Endothelial cell of umbilical vein (primary cell): ENCODE measurements at regions not wholly inside any gene's neighbourhood (a gene's known extent, or its start where the extent isn't known, plus 50 kb on each side); places are given as distances from the start of the nearest gene placed in this dataset.

ENCODE experiments used
- BruUV-seq: library from RNA; stranded (reverse); fragments of 400-500 nt; replicated peaks from 2 replicates; lab custom pipeline; 2021; lab: Mats Ljungman, UMichigan
- CTCF ChIA-PET: fragments of 300-600, 350-600 bp; sonication (Branson Sonifier 250); formaldehyde crosslinking; loops from one replicate; lab custom pipeline; 2021; ENCODE audit warnings: antibody characterized with exemption, inconsistent platforms; lab: Charles Lee
- POLR2A ChIA-PET: fragments of 300-600, 350-600 bp; sonication (Branson Sonifier 250); formaldehyde crosslinking; loops from one replicate; lab custom pipeline; 2021; ENCODE audit warnings: antibody characterized with exemption, inconsistent platforms; lab: Charles Lee
- DNase-seq: peaks from one replicate; pipeline ENCODE4 v3.0.0-alpha.2; 2011; ENCODE audit warnings: low read depth, low spot score
- FAIRE-seq: peaks from 2 replicates; lab custom pipeline; 2011; peaks lifted over from hg19 to GRCh38; lab: Jason Lieb, UNC
- H2AFZ ChIP-seq: 2 replicates; pipeline ENCODE4 v1.6.0; 2012; ENCODE audit warnings: low read depth, low read length, control low read depth, inconsistent platforms
- H3K27ac ChIP-seq: 2 replicates; pipeline ENCODE4 v1.5.1; 2011; ENCODE audit warnings: low read depth, mild to moderate bottlenecking, control low read depth, low read length, moderate library complexity; ENCODE audit not compliant: insufficient read depth
- H3K27me3 ChIP-seq, 2 experiments: 2 replicates each; pipeline versions ENCODE4 v1.6.0 to v1.6.1; 2011; ENCODE audit warnings: low read length in 2 of 2, mixed read lengths in 1 of 2; ENCODE audit not compliant: control insufficient read depth in 2 of 2, insufficient read depth in 2 of 2
- H3K36me3 ChIP-seq, 2 experiments: 2 replicates in 1 of 2; 3 replicates in 1 of 2; pipeline ENCODE4 v1.5.1; 2011; ENCODE audit warnings: low read length in 2 of 2, mild to moderate bottlenecking in 1 of 2, moderate library complexity in 1 of 2; ENCODE audit not compliant: control insufficient read depth in 2 of 2, insufficient read depth in 2 of 2; ENCODE audit errors: extremely low read depth in 1 of 2
- H3K4me1 ChIP-seq: 3 replicates; pipeline ENCODE4 v1.5.1; 2011; ENCODE audit warnings: mild to moderate bottlenecking, low read length; ENCODE audit not compliant: control insufficient read depth, insufficient read depth; ENCODE audit errors: extremely low read depth
- H3K4me2 ChIP-seq: 2 replicates; pipeline ENCODE4 v1.6.1; 2011; ENCODE audit warnings: low read length, control low read depth, mixed read lengths; ENCODE audit not compliant: insufficient read depth
- H3K4me3 ChIP-seq, 3 experiments: fragments of 200-600 bp in 1 of 3; sonication (generic), shearing (Covaris generic) in 1 of 3; replicated peaks in 1 of 3; 2 replicates each; pipeline ENCODE4 v1.5.1; 2011 to 2016; ENCODE audit warnings: control low read depth in 3 of 3, low read length in 3 of 3, mild to moderate bottlenecking in 2 of 3, inconsistent platforms in 1 of 3, low read depth in 1 of 3, moderate library complexity in 1 of 3; ENCODE audit not compliant: insufficient read depth in 1 of 3
- H3K79me2 ChIP-seq: 2 replicates; pipeline ENCODE4 v1.6.0; 2012; ENCODE audit warnings: low read length, inconsistent platforms; ENCODE audit not compliant: control insufficient read depth, insufficient read depth
- H3K9ac ChIP-seq: replicated peaks from 2 replicates; pipeline ENCODE3; 2011; ENCODE audit warnings: low read length, control low read depth; ENCODE audit not compliant: insufficient read depth; ENCODE audit errors: extremely low read depth
- H3K9me1 ChIP-seq: replicated peaks from 3 replicates; pipeline ENCODE4 v1.6.0; 2011; ENCODE audit warnings: mild to moderate bottlenecking, low read length; ENCODE audit not compliant: control insufficient read depth, insufficient read depth; ENCODE audit errors: extremely low read depth
- H3K9me3 ChIP-seq: replicated peaks from 2 replicates; pipeline ENCODE4 v1.5.1; 2012; ENCODE audit warnings: low read length, inconsistent platforms; ENCODE audit not compliant: control insufficient read depth, insufficient read depth
- H4K20me1 ChIP-seq: replicated peaks from 2 replicates; pipeline ENCODE3; 2011; ENCODE audit warnings: mild to moderate bottlenecking, low read length; ENCODE audit not compliant: control insufficient read depth, insufficient read depth; ENCODE audit errors: extremely low read depth
- EZH2 ChIP-seq: IDR thresholded peaks from 2 replicates; pipeline ENCODE4 v1.6.1; 2012; ENCODE audit warnings: borderline replicate concordance, low read depth, mild to moderate bottlenecking, moderate library complexity, low read length, inconsistent platforms; ENCODE audit not compliant: severe bottlenecking
- FOS ChIP-seq: IDR thresholded peaks from 2 replicates; pipeline ENCODE4 v1.6.1; 2011; ENCODE audit warnings: mild to moderate bottlenecking, low read length, moderate library complexity, borderline replicate concordance; ENCODE audit not compliant: insufficient read depth
- GATA2 ChIP-seq: IDR thresholded peaks from 2 replicates; pipeline ENCODE4 v1.7.0; 2011; ENCODE audit warnings: low read depth, mild to moderate bottlenecking, moderate library complexity, mixed read lengths, low read length; ENCODE audit not compliant: insufficient read length, insufficient read depth
- JUN ChIP-seq: IDR thresholded peaks from 2 replicates; pipeline ENCODE4 v1.6.1; 2011; ENCODE audit warnings: borderline replicate concordance, low read depth; ENCODE audit not compliant: insufficient read length, insufficient read depth
- MAX ChIP-seq: IDR thresholded peaks from 2 replicates; pipeline ENCODE4 v1.6.1; 2011; ENCODE audit not compliant: insufficient read depth, insufficient read length
- MYC ChIP-seq: IDR thresholded peaks from one replicate; pipeline ENCODE4 v1.6.1; 2011; ENCODE audit warnings: mild to moderate bottlenecking, low read depth, low read length
- POLR2A ChIP-seq: IDR thresholded peaks from 2 replicates; pipeline ENCODE4 v1.6.1; 2012; ENCODE audit warnings: low read depth, mild to moderate bottlenecking, control low read depth, low read length
- POLR2AphosphoS5 ChIP-seq: IDR thresholded peaks from 2 replicates; pipeline ENCODE4 v1.6.1; 2012; ENCODE audit warnings: low read depth, mild to moderate bottlenecking, control low read depth, low read length, moderate library complexity; ENCODE audit not compliant: insufficient read depth
- dilution Hi-C: fragments of 300-500 bp; cut with MboI; formaldehyde crosslinking; loops from one replicate; pipeline ENCODE4 v1.15.0; 2019; ENCODE audit warnings: low sequenced_read_pairs; ENCODE audit not compliant: extremely low pct_ligation_motif_present
- intact Hi-C: fragments of 100-400 bp; cut with micrococcal nuclease; formaldehyde crosslinking; loops from one replicate; pipeline ENCODE4 v1.10.0; 2022
- TF ChIP-seq, protein P1 (sequence below), 2 donors: IDR thresholded peaks; 1 replicate in 1 of 2; 2 replicates in 1 of 2; pipeline ENCODE4 v1.5.1; 2011; ENCODE audit warnings: low read length in 2 of 2, mild to moderate bottlenecking in 2 of 2, moderate library complexity in 2 of 2, control low read depth in 1 of 2, inconsistent platforms in 1 of 2, low read depth in 1 of 2; ENCODE audit not compliant: insufficient read depth in 1 of 2; ENCODE audit errors: extremely low read depth in 1 of 2

GRCh38 chr20:60691966-60692615 lies 560.0 kb upstream of the CDH4 start:
- Histone ChIP-seq H2AFZ (no peak overlapping the region), H3K9ac (no peak overlapping the region), H3K27me3 (no peaks in the 10 kb centered on the region), H3K4me3 (no peak overlapping the region), H3K4me2 (no peak overlapping the region), H3K9me1 (no peaks in the 10 kb centered on the region), H3K4me1 (no peaks in the 10 kb centered on the region), H4K20me1 (no peaks in the 10 kb centered on the region), H3K79me2 (no peaks in the 10 kb centered on the region), H3K27ac (no peak overlapping the region), H3K36me3 (no peaks in the 10 kb centered on the region), H3K9me3 (peaks cover 2% of the 10 kb centered on the region)
- ChIA-PET POLR2A (no interaction called here), CTCF (no interaction called here)
- dilution Hi-C loops = no loop called here
- FAIRE-seq = no peak
- no TSS peak for BruUV-seq
- TF ChIP-seq GATA2 (no peak), MYC (no peak), JUN (no peak), FOS (no peak), POLR2AphosphoS5 (no peak), POLR2A (no peak), MAX (no peak), EZH2 (no peak)
- TF ChIP-seq, protein P1, sequence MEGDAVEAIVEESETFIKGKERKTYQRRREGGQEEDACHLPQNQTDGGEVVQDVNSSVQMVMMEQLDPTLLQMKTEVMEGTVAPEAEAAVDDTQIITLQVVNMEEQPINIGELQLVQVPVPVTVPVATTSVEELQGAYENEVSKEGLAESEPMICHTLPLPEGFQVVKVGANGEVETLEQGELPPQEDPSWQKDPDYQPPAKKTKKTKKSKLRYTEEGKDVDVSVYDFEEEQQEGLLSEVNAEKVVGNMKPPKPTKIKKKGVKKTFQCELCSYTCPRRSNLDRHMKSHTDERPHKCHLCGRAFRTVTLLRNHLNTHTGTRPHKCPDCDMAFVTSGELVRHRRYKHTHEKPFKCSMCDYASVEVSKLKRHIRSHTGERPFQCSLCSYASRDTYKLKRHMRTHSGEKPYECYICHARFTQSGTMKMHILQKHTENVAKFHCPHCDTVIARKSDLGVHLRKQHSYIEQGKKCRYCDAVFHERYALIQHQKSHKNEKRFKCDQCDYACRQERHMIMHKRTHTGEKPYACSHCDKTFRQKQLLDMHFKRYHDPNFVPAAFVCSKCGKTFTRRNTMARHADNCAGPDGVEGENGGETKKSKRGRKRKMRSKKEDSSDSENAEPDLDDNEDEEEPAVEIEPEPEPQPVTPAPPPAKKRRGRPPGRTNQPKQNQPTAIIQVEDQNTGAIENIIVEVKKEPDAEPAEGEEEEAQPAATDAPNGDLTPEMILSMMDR (IDR thresholded peaks at IDR 0.05; ENCODE audit: extremely low read depth in 1 of 2, insufficient read depth in 1 of 2, low read depth in 1 of 2, low read length in 2 of 2) = no peak
- DNase-seq = no peak
- intact Hi-C loops = no loop called here
